ENCODE measurements at regions not wholly inside any gene's neighbourhood (a gene's known extent, or its start where the extent isn't known, plus 50 kb on each side); places are given as distances from the start of the nearest gene placed in this dataset.

GRCh38 chr16:88322500-88322970, 60.2 kb upstream of the ZNF469 start:
- H2AFZ ChIP-seq (ENCODE audit: low read length) = no peak overlapping the region
- H3K4me3 ChIP-seq (ENCODE audit: insufficient read depth, low read length) = no peak overlapping the region
- no peaks in the 10 kb centered on the region for H3K79me2 ChIP-seq (ENCODE audit: insufficient read depth, low read length)
- H3K27me3 ChIP-seq (ENCODE audit: insufficient read depth, low read length) = no peaks in the 10 kb centered on the region
- H3K4me1 ChIP-seq (ENCODE audit: insufficient read depth, low read length) = no peaks in the 10 kb centered on the region
- H4K20me1 ChIP-seq (ENCODE audit: insufficient read depth, low read length) = no peaks in the 10 kb centered on the region
- TF ChIP-seq, protein P1, sequence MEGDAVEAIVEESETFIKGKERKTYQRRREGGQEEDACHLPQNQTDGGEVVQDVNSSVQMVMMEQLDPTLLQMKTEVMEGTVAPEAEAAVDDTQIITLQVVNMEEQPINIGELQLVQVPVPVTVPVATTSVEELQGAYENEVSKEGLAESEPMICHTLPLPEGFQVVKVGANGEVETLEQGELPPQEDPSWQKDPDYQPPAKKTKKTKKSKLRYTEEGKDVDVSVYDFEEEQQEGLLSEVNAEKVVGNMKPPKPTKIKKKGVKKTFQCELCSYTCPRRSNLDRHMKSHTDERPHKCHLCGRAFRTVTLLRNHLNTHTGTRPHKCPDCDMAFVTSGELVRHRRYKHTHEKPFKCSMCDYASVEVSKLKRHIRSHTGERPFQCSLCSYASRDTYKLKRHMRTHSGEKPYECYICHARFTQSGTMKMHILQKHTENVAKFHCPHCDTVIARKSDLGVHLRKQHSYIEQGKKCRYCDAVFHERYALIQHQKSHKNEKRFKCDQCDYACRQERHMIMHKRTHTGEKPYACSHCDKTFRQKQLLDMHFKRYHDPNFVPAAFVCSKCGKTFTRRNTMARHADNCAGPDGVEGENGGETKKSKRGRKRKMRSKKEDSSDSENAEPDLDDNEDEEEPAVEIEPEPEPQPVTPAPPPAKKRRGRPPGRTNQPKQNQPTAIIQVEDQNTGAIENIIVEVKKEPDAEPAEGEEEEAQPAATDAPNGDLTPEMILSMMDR (IDR thresholded peaks at IDR 0.05; ENCODE audit: extremely low read depth, low read depth, low read length) = no peak
- peak; percentile 50 for DNase-seq (ENCODE audit: insufficient read length, low spot score, missing footprints)
- no peak overlapping the region for H3K4me2 ChIP-seq (ENCODE audit: insufficient read depth, low read length)
- H3K36me3 ChIP-seq (ENCODE audit: insufficient read depth, low read length) = no peaks in the 10 kb centered on the region
- H3K9me3 ChIP-seq (ENCODE audit: low read depth, low read length) = no peaks in the 10 kb centered on the region
- no peak overlapping the region for H3K27ac ChIP-seq (ENCODE audit: low read depth, low read length)

DNA sequence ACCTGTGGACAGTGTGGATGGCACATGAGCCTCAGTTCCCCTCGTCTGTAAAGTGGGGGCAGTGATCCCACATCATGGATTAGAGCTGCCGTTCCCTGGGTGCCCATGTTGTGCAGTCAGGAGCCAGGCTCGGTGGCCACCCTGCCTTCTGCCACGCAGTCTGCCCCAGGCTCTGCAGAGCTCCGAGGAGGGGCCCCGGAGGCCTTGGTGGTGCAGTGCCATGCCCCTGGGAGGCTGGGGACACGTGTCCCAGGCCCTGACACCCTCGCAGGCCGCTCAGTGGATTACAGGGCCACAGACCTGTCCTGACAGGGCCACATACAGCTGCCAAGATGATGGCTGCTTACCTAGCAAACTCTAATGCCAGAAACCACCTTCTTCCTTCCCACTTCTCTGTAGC, 59.7 kb upstream of the ZNF469 start:
- Histone ChIP-seq H3K79me2 (ENCODE audit: insufficient read depth, low read length) (no peaks in the 10 kb centered on the region), H3K27me3 (ENCODE audit: insufficient read depth, low read length) (no peaks in the 10 kb centered on the region), H3K4me2 (ENCODE audit: insufficient read depth, low read length) (no peak overlapping the region), H3K36me3 (ENCODE audit: insufficient read depth, low read length) (no peaks in the 10 kb centered on the region), H2AFZ (ENCODE audit: low read length) (no peak overlapping the region), H3K9me3 (ENCODE audit: low read depth, low read length) (no peaks in the 10 kb centered on the region), H3K4me3 (ENCODE audit: insufficient read depth, low read length) (no peak overlapping the region), H3K27ac (ENCODE audit: low read depth, low read length) (no peak overlapping the region), H4K20me1 (ENCODE audit: insufficient read depth, low read length) (no peaks in the 10 kb centered on the region), H3K4me1 (ENCODE audit: insufficient read depth, low read length) (no peaks in the 10 kb centered on the region)
- DNase-seq (ENCODE audit: insufficient read length, low spot score, missing footprints) = peak; percentile 64
- TF ChIP-seq, protein P1 (IDR thresholded peaks at IDR 0.05; ENCODE audit: extremely low read depth, low read depth, low read length) = no peak

DNA sequence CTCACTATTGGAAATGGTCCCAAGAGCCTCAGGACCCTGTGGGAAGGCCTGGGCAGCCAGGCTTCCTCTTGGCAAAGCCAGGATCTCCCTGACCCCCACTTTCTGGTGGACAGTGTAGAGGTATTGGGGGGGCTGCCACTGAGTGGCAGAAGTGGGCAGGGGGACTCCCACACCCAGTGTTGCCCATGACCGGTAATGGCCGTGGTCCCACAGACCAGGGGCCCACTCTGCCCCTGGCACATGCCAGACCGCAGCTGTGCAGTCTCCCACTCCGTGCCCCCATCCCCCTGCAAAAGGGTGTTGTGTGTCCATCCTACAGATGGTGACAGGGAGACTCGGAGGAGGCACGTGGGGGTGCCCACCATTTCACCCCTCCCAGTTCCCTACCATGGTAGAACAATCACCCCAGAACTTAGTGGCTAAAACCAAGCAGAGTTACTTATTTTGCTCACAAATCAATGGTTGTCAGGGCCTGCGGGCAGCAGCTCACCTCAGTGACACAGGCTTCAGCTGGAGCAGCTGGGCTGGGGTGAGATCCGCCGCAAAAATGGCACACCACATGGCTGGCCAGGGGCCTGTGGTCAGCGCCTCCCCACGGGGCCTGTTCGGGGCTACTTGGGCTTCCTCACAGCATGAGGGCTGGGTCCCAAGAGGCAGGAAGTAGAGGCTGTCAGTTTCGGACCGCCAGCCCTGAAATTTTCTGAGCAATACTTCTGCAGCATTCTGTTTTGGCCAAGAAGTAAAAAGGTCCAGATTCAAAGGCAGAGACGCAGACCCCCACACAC, 59.0 kb upstream of the ZNF469 start:
- Histone ChIP-seq H3K9me3 (ENCODE audit: low read depth, low read length) (no peaks in the 10 kb centered on the region), H3K79me2 (ENCODE audit: insufficient read depth, low read length) (no peaks in the 10 kb centered on the region), H2AFZ (ENCODE audit: low read length) (no peak overlapping the region), H3K36me3 (ENCODE audit: insufficient read depth, low read length) (no peaks in the 10 kb centered on the region), H3K4me2 (ENCODE audit: insufficient read depth, low read length) (no peak overlapping the region), H4K20me1 (ENCODE audit: insufficient read depth, low read length) (no peaks in the 10 kb centered on the region), H3K4me3 (ENCODE audit: insufficient read depth, low read length) (no peak overlapping the region), H3K27me3 (ENCODE audit: insufficient read depth, low read length) (no peaks in the 10 kb centered on the region), H3K27ac (ENCODE audit: low read depth, low read length) (no peak overlapping the region), H3K4me1 (ENCODE audit: insufficient read depth, low read length) (no peaks in the 10 kb centered on the region)
- TF ChIP-seq, protein P1 (IDR thresholded peaks at IDR 0.05; ENCODE audit: extremely low read depth, low read depth, low read length) = no peak
- peak; percentile 75 for DNase-seq (ENCODE audit: insufficient read length, low spot score, missing footprints)

DNA sequence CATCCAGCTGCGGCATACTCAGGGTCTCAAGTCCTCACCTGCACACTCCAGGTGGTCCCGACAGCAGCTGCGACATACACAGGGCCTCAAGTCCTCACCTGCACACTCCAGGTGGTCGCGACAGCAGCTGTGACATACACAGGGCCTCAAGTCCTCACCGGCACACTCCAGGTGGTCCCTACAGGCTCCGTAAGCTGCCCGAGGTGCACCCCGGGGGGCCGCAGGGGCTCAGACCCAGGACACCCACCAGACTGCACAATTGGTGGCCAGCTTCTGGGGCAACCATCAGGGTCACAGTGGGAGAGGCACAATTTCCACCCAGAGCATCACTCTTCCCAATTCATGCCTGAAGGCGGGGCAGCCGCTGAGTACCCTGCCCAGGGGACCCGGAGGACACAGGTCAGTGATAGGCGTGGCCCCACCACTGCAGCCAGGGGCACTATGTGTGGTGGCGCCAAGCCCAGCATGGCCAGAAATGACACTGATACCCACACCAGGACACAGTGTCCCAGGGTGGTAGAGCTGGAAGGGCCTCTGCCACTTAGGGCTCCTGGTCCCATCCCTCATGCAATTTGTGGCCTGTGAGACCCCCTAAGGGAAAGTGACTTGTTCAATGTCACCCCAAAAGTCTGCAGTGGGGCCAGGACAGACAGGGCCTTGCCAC, 57.5 kb upstream of the ZNF469 start:
- Histone ChIP-seq H3K9me3 (ENCODE audit: low read depth, low read length) (no peaks in the 10 kb centered on the region), H3K27ac (ENCODE audit: low read depth, low read length) (no peak overlapping the region), H3K4me1 (ENCODE audit: insufficient read depth, low read length) (peaks cover 6% of the 10 kb centered on the region), H3K36me3 (ENCODE audit: insufficient read depth, low read length) (no peaks in the 10 kb centered on the region), H3K79me2 (ENCODE audit: insufficient read depth, low read length) (no peaks in the 10 kb centered on the region), H4K20me1 (ENCODE audit: insufficient read depth, low read length) (no peaks in the 10 kb centered on the region), H3K27me3 (ENCODE audit: insufficient read depth, low read length) (no peaks in the 10 kb centered on the region), H2AFZ (ENCODE audit: low read length) (no peak overlapping the region), H3K4me2 (ENCODE audit: insufficient read depth, low read length) (no peak overlapping the region), H3K4me3 (ENCODE audit: insufficient read depth, low read length) (no peak overlapping the region)
- TF ChIP-seq, protein P1 (IDR thresholded peaks at IDR 0.05; ENCODE audit: extremely low read depth, low read depth, low read length) = no peak
- peak; percentile 56 for DNase-seq (ENCODE audit: insufficient read length, low spot score, missing footprints)

All from osteoblast (primary cell).